ENCODE measurements at regions not wholly inside any gene's neighbourhood (a gene's known extent, or its start where the extent isn't known, plus 50 kb on each side); places are given as distances from the start of the nearest gene placed in this dataset.
"Not testable (repeated sequence)": the region's sequence is repeated elsewhere in the genome, so short reads cannot be mapped to it uniquely, and the experiment has no call there.

DNA sequence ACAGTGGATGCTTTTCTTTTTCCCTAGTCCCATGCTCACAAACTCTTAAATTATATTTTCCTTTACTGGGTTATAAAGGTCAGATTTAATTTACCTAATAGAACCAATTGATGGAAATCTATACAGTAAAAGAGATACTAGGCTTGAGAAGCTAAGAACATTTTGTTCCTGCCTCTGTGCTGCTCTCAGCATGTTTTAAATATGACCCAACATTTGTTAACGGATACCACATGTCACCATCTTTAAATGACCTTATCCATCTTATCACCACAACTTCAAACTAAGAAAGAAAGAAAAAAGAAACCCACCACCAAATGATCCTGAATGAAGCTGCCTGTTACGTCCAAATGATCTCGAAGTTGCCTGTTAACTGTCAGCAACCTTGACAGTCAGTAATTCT, 334.7 kb upstream of the ZNF608 start:
- DNase-seq (ENCODE audit: low read depth, low spot score) = no peak

GRCh38 chr5:125083981-125084380, 337.5 kb upstream of the ZNF608 start:
- no peak for DNase-seq (ENCODE audit: low read depth, low spot score)

GRCh38 chr5:125085797-125086505, 339.5 kb upstream of the ZNF608 start:
- no peak for DNase-seq (ENCODE audit: low read depth, low spot score)

DNA sequence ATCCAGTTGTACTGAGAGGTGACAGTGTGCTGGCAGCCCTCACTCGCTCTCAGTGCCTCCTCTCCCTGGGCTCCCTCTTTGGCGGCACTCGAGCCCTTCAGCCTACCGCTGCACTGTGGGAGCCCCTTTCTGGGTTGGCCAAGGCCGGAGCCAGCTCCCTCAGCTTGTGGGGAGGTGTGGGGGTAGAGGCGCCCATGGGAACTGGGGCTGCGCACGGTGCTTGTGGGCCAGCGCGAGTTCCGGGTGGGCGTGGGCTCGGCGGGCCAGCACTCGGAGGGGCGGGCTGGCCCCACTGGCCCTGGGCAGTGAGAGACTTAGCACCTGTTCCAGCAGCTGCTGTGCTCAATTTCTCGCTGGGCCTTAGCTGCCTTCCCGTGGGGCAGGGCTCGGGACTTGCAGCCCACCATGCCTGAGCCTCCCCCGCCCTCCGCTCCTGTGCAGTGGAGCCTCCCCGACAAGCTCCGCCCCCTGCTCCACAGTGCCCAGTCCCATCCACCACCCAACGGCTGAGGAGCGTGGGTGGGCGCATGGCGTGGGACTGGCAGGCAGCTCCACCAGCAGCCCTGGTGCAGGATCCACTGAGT, 342.2 kb upstream of the ZNF608 start:
- DNase-seq (ENCODE audit: low read depth, low spot score) = no peak

DNA sequence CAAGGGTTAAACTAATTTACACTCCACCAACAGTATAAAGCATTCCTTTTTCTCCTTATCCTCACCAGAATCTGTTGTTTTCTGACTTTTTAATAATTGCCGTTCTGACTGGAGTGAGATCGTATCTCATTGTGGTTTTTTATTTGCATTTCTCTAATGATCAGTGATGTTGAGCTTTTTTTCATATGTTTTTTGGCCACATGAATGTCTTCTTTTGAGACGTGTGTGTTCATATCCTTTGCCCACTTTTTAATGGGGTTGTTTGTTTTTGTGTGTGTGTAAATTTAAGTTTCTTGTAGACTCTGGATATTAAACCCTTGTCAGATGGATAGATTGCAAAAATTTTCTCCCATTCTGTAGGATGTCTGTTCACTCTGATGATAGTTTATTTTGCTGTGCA, 345.7 kb upstream of the ZNF608 start:
- not testable (repeated sequence) for DNase-seq (ENCODE audit: low read depth, low spot score)

GRCh38 chr5:125093776-125094175, 347.3 kb upstream of the ZNF608 start:
- DNase-seq (ENCODE audit: low read depth, low spot score) = no peak

- DNase-seq (ENCODE audit: low read depth, low spot score) = no peak
Observed at GRCh38 chr5:125100342-125100741, 353.9 kb upstream of the ZNF608 start.

- DNase-seq (ENCODE audit: low read depth, low spot score) = no peak
Observed at GRCh38 chr5:125100951-125101350, 354.5 kb upstream of the ZNF608 start.

DNA sequence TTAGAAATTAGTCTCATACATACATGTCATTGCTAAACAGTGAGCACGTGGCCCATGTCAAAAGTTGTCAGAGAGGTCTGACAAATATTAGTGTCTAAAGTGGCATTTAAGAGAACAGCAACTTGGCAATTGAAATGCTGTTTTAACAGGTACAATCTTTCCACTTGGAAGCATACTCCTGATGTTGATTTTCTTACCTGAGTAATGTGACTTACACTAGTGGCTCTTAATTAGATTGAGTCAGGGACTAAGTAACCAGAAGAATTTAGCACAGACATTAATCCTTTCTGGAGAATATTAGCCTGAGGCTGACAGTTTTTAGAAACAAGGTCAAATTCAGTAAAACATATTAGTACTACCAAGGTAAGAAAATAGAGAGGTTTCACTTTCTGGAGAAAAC, 357.0 kb upstream of the ZNF608 start:
- DNase-seq (ENCODE audit: low read depth, low spot score) = no peak

GRCh38 chr5:125106271-125106670, 359.8 kb upstream of the ZNF608 start:
- no peak for DNase-seq (ENCODE audit: low read depth, low spot score)

GRCh38 chr5:125106881-125107280, 360.4 kb upstream of the ZNF608 start:
- no peak for DNase-seq (ENCODE audit: low read depth, low spot score)

DNA sequence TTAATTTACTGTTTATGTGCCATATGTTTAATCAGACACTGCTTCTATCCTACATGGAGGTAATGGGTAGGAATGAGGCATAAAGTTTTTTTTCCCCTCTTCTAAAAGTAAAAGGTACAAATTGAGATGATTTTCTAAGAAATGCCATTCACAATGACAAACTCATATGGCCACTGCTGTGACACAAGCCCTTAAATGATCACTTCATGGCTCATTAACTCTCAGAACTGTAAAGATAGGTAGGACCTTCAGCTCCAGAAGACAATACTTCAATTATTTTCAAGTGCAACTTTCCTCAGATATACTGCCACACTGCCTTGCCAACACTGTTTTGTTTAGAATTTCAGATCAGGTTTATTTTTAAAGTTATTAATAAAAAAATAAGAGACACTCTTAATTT, 362.9 kb upstream of the ZNF608 start:
- no peak for DNase-seq (ENCODE audit: low read depth, low spot score)

GRCh38 chr5:125109816-125110215, 363.4 kb upstream of the ZNF608 start:
- no peak for DNase-seq (ENCODE audit: low read depth, low spot score)

GRCh38 chr5:125112196-125112595, 365.8 kb upstream of the ZNF608 start:
- no peak for DNase-seq (ENCODE audit: low read depth, low spot score)

DNA sequence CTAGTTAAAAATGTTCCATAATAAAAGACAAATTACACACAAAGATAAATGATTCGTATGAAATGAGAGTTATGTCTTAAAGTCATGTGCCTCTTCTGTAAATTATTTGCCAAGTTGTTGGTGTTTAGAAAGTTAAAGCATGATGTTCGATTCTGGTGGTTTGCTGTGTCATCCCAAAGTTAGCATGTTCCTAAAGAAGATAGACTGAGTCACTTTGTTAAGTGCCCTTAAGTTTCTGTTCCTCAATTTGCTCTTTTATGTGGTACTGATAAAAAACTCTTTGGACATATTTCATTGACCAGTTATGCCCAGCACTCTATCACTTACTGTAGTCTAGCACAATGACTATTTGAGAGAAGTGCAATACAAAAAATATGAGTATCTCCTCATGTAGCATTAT, 366.9 kb upstream of the ZNF608 start:
- no peak for DNase-seq (ENCODE audit: low read depth, low spot score)

GRCh38 chr5:125115195-125115525, 368.7 kb upstream of the ZNF608 start:
- no peak for DNase-seq (ENCODE audit: low read depth, low spot score)

DNA sequence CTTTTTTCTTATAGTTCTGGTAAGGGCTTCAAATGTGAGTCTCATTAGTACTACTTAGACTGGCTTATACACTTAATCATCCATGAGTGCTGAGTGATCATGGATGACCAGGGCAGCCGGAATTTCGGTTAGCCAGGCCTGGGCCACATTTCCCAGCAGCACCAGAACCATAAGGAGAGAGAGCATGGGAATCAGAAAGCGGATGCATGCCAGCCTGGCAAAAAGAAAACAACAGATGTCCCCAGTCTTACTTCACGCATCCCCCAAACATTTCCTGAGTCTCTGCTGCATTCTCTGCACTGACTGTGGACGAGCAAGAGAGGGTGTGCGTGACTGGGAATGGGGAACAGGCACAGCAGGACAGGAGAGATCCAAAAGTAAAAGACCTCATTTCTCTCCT, 371.1 kb upstream of the ZNF608 start:
- no peak for DNase-seq (ENCODE audit: low read depth, low spot score)

- DNase-seq (ENCODE audit: low read depth, low spot score) = no peak
Observed at GRCh38 chr5:125120012-125120411, 373.6 kb upstream of the ZNF608 start.

GRCh38 chr5:125125031-125125823, 378.8 kb upstream of the ZNF608 start:
- no peak for DNase-seq (ENCODE audit: low read depth, low spot score)

DNA sequence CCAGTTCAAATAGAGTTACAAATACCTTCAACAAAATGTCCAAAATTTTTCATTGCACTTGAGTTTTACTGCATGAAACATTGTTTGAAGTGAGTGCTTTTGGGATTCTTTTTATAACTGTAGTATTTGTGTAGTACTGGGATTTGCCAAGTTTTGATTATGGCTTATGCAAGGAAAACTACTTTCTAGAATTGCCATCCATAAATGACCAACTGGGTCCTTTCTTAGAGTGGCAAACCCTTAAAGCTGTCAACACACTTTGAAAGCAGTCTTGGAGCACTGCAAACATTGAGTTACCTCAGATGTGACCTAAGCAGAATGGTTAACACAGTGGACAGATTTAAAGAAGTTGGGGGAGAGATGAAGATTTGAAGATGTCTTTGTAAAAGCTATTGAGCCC, 379.6 kb upstream of the ZNF608 start:
- DNase-seq (ENCODE audit: low read depth, low spot score) = no peak

DNA sequence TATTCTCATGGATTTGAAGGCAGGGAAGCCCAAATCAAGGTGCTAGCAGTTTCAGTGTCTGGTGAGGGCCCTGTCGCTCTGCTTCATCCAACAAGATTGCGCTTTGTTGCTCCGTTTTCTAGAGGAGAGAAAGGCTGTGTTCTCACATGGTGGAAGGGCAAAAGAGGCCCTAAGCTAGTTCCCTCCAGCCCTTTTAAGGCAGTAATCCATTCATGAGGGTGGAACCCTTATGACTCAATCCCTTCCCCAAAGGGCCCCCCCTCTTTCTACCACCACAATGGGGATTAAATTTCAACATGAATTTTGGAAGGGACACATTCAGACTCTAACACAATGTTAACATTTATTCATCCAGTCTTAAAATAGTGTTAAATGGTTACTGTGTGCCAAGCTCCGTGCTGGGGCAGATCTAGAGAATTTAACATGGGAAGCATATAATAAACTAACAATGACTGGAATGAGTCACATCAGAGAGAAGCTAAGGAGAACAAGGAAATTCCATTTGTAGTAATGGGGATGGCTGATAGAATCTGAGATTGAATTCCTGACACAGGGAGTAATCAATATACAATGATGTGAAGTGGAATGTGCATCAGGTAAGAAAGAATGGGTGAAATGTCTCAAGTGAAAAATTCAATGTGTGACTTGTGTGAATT, 382.8 kb upstream of the ZNF608 start:
- no peak for DNase-seq (ENCODE audit: low read depth, low spot score)

DNA sequence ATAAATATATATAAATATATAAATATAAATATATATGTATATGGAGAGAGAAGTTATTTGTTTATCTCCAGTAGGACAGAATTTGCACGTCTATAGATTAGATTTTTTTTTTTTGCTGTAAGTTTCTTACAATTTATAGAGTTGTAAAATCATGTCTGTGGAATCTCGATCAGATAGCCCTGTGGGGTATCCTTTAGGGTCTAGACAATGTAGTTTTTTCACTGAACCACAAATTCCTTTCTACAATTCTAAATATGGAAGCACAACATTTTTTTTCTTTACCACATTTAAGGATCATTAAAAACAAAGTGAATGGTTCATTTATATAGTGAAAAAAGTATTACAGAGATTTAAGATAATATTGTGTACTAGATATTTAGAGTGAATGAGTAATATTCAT, 384.2 kb upstream of the ZNF608 start:
- no peak for DNase-seq (ENCODE audit: low read depth, low spot score)

Data from activated CD4-positive, CD25-positive, alpha-beta regulatory T cell treated with anti-CD3 and anti-CD28 coated beads, Interleukin-2, amount 50 U/mL, for 16 hours (primary cell).